ENCODE measurements at regions not wholly inside any gene's neighbourhood (a gene's known extent, or its start where the extent isn't known, plus 50 kb on each side); places are given as distances from the start of the nearest gene placed in this dataset.

- Histone ChIP-seq H3K27me3 (ENCODE audit: insufficient read depth, poor library complexity, severe bottlenecking) (no peaks in the 10 kb centered on the region), H3K4me3 (replicated peaks; ENCODE audit: insufficient read depth, low read length) (no peak overlapping the region), H3K27ac (replicated peaks) (no peak overlapping the region)
- TF ChIP-seq SPI1 (IDR thresholded peaks at IDR 0.05; ENCODE audit: borderline replicate concordance, low read depth) (no peak), GABPA (IDR thresholded peaks at IDR 0.05; ENCODE audit: low read depth) (no peak), POLR2AphosphoS5 (IDR thresholded peaks at IDR 0.05; ENCODE audit: low read depth) (no peak)
- DNase-seq (ENCODE audit: low read depth in 1 of 2, low spot score in 1 of 2) = no peak
Measured at GRCh38 chr17:71799657-71800056, 321.2 kb upstream of the SOX9 start.

DNA sequence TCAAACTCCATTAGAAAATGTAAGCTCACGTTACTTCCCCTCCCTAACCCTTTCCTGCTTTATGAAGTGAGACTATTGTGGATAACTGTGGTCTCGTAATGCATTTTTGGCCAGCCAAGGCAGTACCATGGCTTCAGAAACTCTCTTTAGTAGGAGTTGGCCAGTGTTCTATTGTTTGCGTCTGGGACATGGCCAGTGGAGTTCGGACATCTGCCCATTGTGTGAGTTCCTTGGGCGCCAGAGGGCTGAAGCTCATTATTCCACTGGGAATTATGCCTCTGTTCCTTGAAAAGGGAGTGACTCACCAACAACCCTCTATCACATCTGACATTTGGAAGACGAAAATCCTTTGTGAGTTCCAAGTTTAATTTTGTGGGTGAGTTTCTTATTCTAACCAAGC is 319.5 kb upstream of the SOX9 start:
- TF ChIP-seq SPI1 (IDR thresholded peaks at IDR 0.05; ENCODE audit: borderline replicate concordance, low read depth) = no peak
- TF ChIP-seq REST (IDR thresholded peaks at IDR 0.05; ENCODE audit: insufficient replicate concordance, low read depth) = no peak
- no peak for TF ChIP-seq POLR2AphosphoS5 (IDR thresholded peaks at IDR 0.05; ENCODE audit: low read depth)
- no peak overlapping the region for H3K4me3 ChIP-seq (replicated peaks; ENCODE audit: insufficient read depth, low read length)
- no peaks in the 10 kb centered on the region for H3K27me3 ChIP-seq (ENCODE audit: insufficient read depth, poor library complexity, severe bottlenecking)
- H3K27ac ChIP-seq (replicated peaks) = no peak overlapping the region
- DNase-seq (ENCODE audit: low read depth in 1 of 2, low spot score in 1 of 2) = no peak

GRCh38 chr17:71802663-71803062 is 318.2 kb upstream of the SOX9 start:
- TF ChIP-seq CTCF (IDR thresholded peaks at IDR 0.05; ENCODE audit: insufficient read depth, low read length) (no peak), REST (IDR thresholded peaks at IDR 0.05; ENCODE audit: insufficient replicate concordance, low read depth) (no peak)
- no peak for DNase-seq (ENCODE audit: low read depth in 1 of 2, low spot score in 1 of 2)
- H3K4me3 ChIP-seq (replicated peaks; ENCODE audit: insufficient read depth, low read length) = no peak overlapping the region
- no peak overlapping the region for H3K27ac ChIP-seq (replicated peaks)
- no peaks in the 10 kb centered on the region for H3K27me3 ChIP-seq (ENCODE audit: insufficient read depth, poor library complexity, severe bottlenecking)

GRCh38 chr17:71803656-71804284 is 317.1 kb upstream of the SOX9 start:
- Histone ChIP-seq H3K4me3 (replicated peaks; ENCODE audit: insufficient read depth, low read length) (no peak overlapping the region), H3K27ac (replicated peaks) (no peak overlapping the region), H3K27me3 (ENCODE audit: insufficient read depth, poor library complexity, severe bottlenecking) (no peaks in the 10 kb centered on the region)
- no peak for DNase-seq (ENCODE audit: low read depth in 1 of 2, low spot score in 1 of 2)
- TF ChIP-seq GABPA (IDR thresholded peaks at IDR 0.05; ENCODE audit: low read depth) (no peak), CTCF (IDR thresholded peaks at IDR 0.05; ENCODE audit: insufficient read depth, low read length) (no peak), SPI1 (IDR thresholded peaks at IDR 0.05; ENCODE audit: borderline replicate concordance, low read depth) (no peak), POLR2AphosphoS5 (IDR thresholded peaks at IDR 0.05; ENCODE audit: low read depth) (no peak), REST (IDR thresholded peaks at IDR 0.05; ENCODE audit: insufficient replicate concordance, low read depth) (no peak)

All from HL-60 (cell line).